H1 (cell line): ENCODE measurements at regions not wholly inside any gene's neighbourhood (a gene's known extent, or its start where the extent isn't known, plus 50 kb on each side); places are given as distances from the start of the nearest gene placed in this dataset.

ENCODE experiments used
- CTCF ChIA-PET: fragments of 300-600 bp; sonication (Branson Sonifier 250); formaldehyde crosslinking; loops from one replicate; lab custom pipeline; 2021; ENCODE audit not compliant: partially characterized antibody; lab: Charles Lee
- POLR2A ChIA-PET: fragments of 300-600 bp; sonication (Branson Sonifier 250); formaldehyde crosslinking; loops from one replicate; lab custom pipeline; 2021; ENCODE audit warnings: inconsistent platforms; ENCODE audit not compliant: partially characterized antibody; lab: Charles Lee
- DNase-seq, 2 experiments: peaks; one replicate each; pipeline versions ENCODE4 v3.0.0 to v3.0.0-alpha.2; 2010 to 2022; ENCODE audit warnings: low spot score in 2 of 2, low read depth in 1 of 2, mixed read lengths in 1 of 2
- FAIRE-seq: peaks from 2 replicates; lab custom pipeline; 2011; peaks lifted over from hg19 to GRCh38; lab: Jason Lieb, UNC
- H2AFZ ChIP-seq: 2 replicates; pipeline ENCODE4 v1.8.1; 2012; ENCODE audit warnings: low read length, inconsistent platforms
- H2AK5ac ChIP-seq: 2 replicates; pipeline ENCODE4 v1.6.1; 2013; ENCODE audit warnings: low read depth, low read length
- H2BK120ac ChIP-seq: replicated peaks from 2 replicates; pipeline ENCODE3; 2013; ENCODE audit warnings: low read depth, low read length, inconsistent platforms
- H2BK12ac ChIP-seq: 2 replicates; pipeline ENCODE4 v1.6.1; 2013; ENCODE audit warnings: low read depth, low read length
- H2BK15ac ChIP-seq: 2 replicates; pipeline ENCODE4 v1.6.1; 2013; ENCODE audit warnings: low read length
- H2BK20ac ChIP-seq: 2 replicates; pipeline ENCODE4 v1.6.1; 2013; ENCODE audit warnings: low read length
- H2BK5ac ChIP-seq: 2 replicates; pipeline ENCODE4 v1.6.1; 2013; ENCODE audit warnings: low read depth, low read length
- H3K14ac ChIP-seq: 2 replicates; pipeline ENCODE4 v1.6.1; 2013; ENCODE audit warnings: inconsistent platforms; ENCODE audit not compliant: insufficient read length
- H3K18ac ChIP-seq: 2 replicates; pipeline ENCODE4 v1.6.1; 2013; ENCODE audit warnings: low read length; ENCODE audit errors: extremely low read depth
- H3K23ac ChIP-seq: 2 replicates; pipeline ENCODE4 v1.6.1; 2013; ENCODE audit warnings: inconsistent platforms; ENCODE audit not compliant: insufficient read length
- H3K23me2 ChIP-seq: 2 replicates; pipeline ENCODE4 v1.6.1; 2013; ENCODE audit warnings: low read depth, low read length
- H3K27ac ChIP-seq: 2 replicates; pipeline ENCODE4 v1.6.1; 2011; ENCODE audit warnings: low read depth, low read length, inconsistent platforms
- H3K27me3 ChIP-seq, 4 experiments: replicated peaks in 1 of 4; 1 replicate in 1 of 4; 2 replicates in 3 of 4; pipeline versions ENCODE4 v1.6.1 to v1.8.1; 2011 to 2013; ENCODE audit warnings: low read length in 3 of 4, mild to moderate bottlenecking in 3 of 4, inconsistent platforms in 2 of 4, mixed read lengths in 2 of 4, moderate library complexity in 1 of 4; ENCODE audit not compliant: control insufficient read depth in 3 of 4, insufficient read depth in 3 of 4; ENCODE audit errors: extremely low read depth in 1 of 4
- H3K36me3 ChIP-seq, 4 experiments: 2 replicates each; pipeline versions ENCODE4 v1.6.1 to v1.8.1; 2011 to 2013; ENCODE audit warnings: mild to moderate bottlenecking in 4 of 4, low read length in 3 of 4, moderate library complexity in 2 of 4, control low read depth in 1 of 4, inconsistent platforms in 1 of 4; ENCODE audit not compliant: insufficient read depth in 4 of 4, control insufficient read depth in 2 of 4
- H3K4ac ChIP-seq: replicated peaks from 2 replicates; pipeline ENCODE3; 2013; ENCODE audit warnings: low read length, low read depth, mixed read lengths, inconsistent platforms; ENCODE audit not compliant: insufficient read length
- H3K4me1 ChIP-seq, 4 experiments: replicated peaks in 1 of 4; 1 replicate in 1 of 4; 2 replicates in 3 of 4; pipeline versions ENCODE4 v1.6.1 to v1.8.1; 2011 to 2013; ENCODE audit warnings: low read length in 3 of 4, inconsistent platforms in 2 of 4, mixed read lengths in 1 of 4; ENCODE audit not compliant: insufficient read depth in 4 of 4, control insufficient read depth in 3 of 4
- H3K4me2 ChIP-seq, 2 experiments: 2 replicates each; pipeline versions ENCODE4 v1.6.1 to v1.8.1; 2011 to 2013; ENCODE audit warnings: low read depth in 2 of 2, low read length in 2 of 2, control low read depth in 1 of 2, inconsistent platforms in 1 of 2, mild to moderate bottlenecking in 1 of 2; ENCODE audit not compliant: insufficient read depth in 1 of 2
- H3K4me3 ChIP-seq, 4 experiments: fragments of 200-600, 300-600 bp in 1 of 4; sonication (generic), shearing (Covaris generic), sonication (Bioruptor Twin) in 1 of 4; 2 replicates each; pipeline versions ENCODE4 v1.5.1 to v1.8.1; 2011 to 2016; ENCODE audit warnings: low read length in 4 of 4, low read depth in 3 of 4, control low read depth in 2 of 4, inconsistent platforms in 2 of 4, mild to moderate bottlenecking in 2 of 4, mixed read lengths in 1 of 4, moderate library complexity in 1 of 4; ENCODE audit not compliant: insufficient read depth in 2 of 4; ENCODE audit errors: extremely low read depth in 1 of 4
- H3K56ac ChIP-seq: replicated peaks from 2 replicates; pipeline ENCODE3; 2013; ENCODE audit warnings: low read depth, mild to moderate bottlenecking, mixed read lengths, low read length, inconsistent platforms; ENCODE audit not compliant: insufficient read length
- H3K79me1 ChIP-seq: 2 replicates; pipeline ENCODE4 v1.6.1; 2013; ENCODE audit warnings: low read depth, low read length, control low read depth
- H3K79me2 ChIP-seq, 2 experiments: 2 replicates each; pipeline versions ENCODE4 v1.6.1 to v1.8.1; 2012 to 2013; ENCODE audit warnings: low read length in 2 of 2, mild to moderate bottlenecking in 2 of 2, inconsistent platforms in 1 of 2; ENCODE audit not compliant: insufficient read depth in 2 of 2, control insufficient read depth in 1 of 2
- H3K9ac ChIP-seq, 4 experiments: replicated peaks in 1 of 4; 1 replicate in 1 of 4; 2 replicates in 3 of 4; pipeline versions ENCODE4 v1.6.1 to v1.8.1; 2011 to 2013; ENCODE audit warnings: low read depth in 3 of 4, low read length in 3 of 4, control low read depth in 2 of 4, mild to moderate bottlenecking in 2 of 4, moderate library complexity in 2 of 4, inconsistent platforms in 1 of 4; ENCODE audit errors: extremely low read depth in 1 of 4
- H3K9me3 ChIP-seq, 2 experiments: 2 replicates each; pipeline versions ENCODE4 v1.6.1 to v1.8.1; 2012 to 2013; ENCODE audit warnings: mild to moderate bottlenecking in 2 of 2, moderate library complexity in 2 of 2, control low read depth in 1 of 2, inconsistent platforms in 1 of 2, low read depth in 1 of 2, low read length in 1 of 2, mixed read lengths in 1 of 2; ENCODE audit not compliant: insufficient read depth in 2 of 2
- H4K20me1 ChIP-seq, 2 experiments: replicated peaks in 1 of 2; 2 replicates each; pipeline versions ENCODE3 to v1.8.1; 2011 to 2013; ENCODE audit warnings: inconsistent platforms in 2 of 2, low read length in 2 of 2, mild to moderate bottlenecking in 1 of 2; ENCODE audit not compliant: insufficient read depth in 2 of 2, control insufficient read depth in 1 of 2
- H4K5ac ChIP-seq: 2 replicates; pipeline ENCODE4 v1.6.1; 2013; ENCODE audit warnings: low read length, low read depth, mixed read lengths, inconsistent platforms; ENCODE audit not compliant: insufficient read length
- H4K8ac ChIP-seq: 2 replicates; pipeline ENCODE4 v1.8.0; 2013; ENCODE audit warnings: mild to moderate bottlenecking, moderate library complexity, low read length, inconsistent platforms; ENCODE audit not compliant: insufficient read depth; ENCODE audit errors: extremely low read depth
- H4K91ac ChIP-seq: replicated peaks from 2 replicates; pipeline ENCODE3; 2013; ENCODE audit warnings: low read length, mixed read lengths, inconsistent platforms; ENCODE audit not compliant: insufficient read length
- BCL11A ChIP-seq, 2 experiments: IDR thresholded peaks; one replicate each; pipeline ENCODE4 v1.6.1; 2011; ENCODE audit warnings: low read depth in 2 of 2, low read length in 2 of 2, mild to moderate bottlenecking in 2 of 2
- BRCA1 ChIP-seq: IDR thresholded peaks from 2 replicates; pipeline ENCODE4 v1.6.1; 2012; ENCODE audit warnings: low read depth, low read length, improper control_type of control experiment
- CHD1 ChIP-seq: IDR thresholded peaks from 2 replicates; pipeline ENCODE4 v1.6.1; 2012; ENCODE audit warnings: low read depth, low read length, improper control_type of control experiment
- HDAC6 ChIP-seq: IDR thresholded peaks from one replicate; pipeline ENCODE4 v1.7.1; 2012; ENCODE audit warnings: low read depth, mild to moderate bottlenecking, inconsistent platforms, low read length, moderate library complexity
- NANOG ChIP-seq: IDR thresholded peaks from 2 replicates; pipeline ENCODE4 v1.6.1; 2011; ENCODE audit warnings: low read length, low read depth, mild to moderate bottlenecking, inconsistent platforms; ENCODE audit not compliant: insufficient read depth, poor library complexity, severe bottlenecking
- RFX5 ChIP-seq: IDR thresholded peaks from 2 replicates; pipeline ENCODE4 v1.6.1; 2011; ENCODE audit warnings: low read depth, low read length, improper control_type of control experiment, borderline replicate concordance
- TBP ChIP-seq: IDR thresholded peaks from 2 replicates; pipeline ENCODE4 v1.6.1; 2011; ENCODE audit warnings: low read depth, low read length, improper control_type of control experiment
- WGBS, 2 experiments: shearing (Covaris generic) in 1 of 2; methylation state at CpG; one replicate each; pipeline versions ENCODE4 v1.1.6 to v1.1.7; 2013 to 2015; ENCODE audit warnings: low lambda C conversion rate in 2 of 2, mixed read lengths in 2 of 2, inconsistent platforms in 1 of 2, low coverage in 1 of 2, missing lambda C conversion rate in 1 of 2; ENCODE audit not compliant: insufficient replicate concordance in 2 of 2, insufficient coverage in 1 of 2, insufficient read length in 1 of 2; ENCODE audit errors: extremely low coverage in 1 of 2, missing lambda C conversion rate in 1 of 2; 5-methylcytosine and 5-hydroxymethylcytosine counted together
- TF ChIP-seq, protein P1 (sequence below): IDR thresholded peaks from 2 replicates; pipeline ENCODE4 v1.6.1; 2011; ENCODE audit warnings: low read length, improper control_type of control experiment

DNA sequence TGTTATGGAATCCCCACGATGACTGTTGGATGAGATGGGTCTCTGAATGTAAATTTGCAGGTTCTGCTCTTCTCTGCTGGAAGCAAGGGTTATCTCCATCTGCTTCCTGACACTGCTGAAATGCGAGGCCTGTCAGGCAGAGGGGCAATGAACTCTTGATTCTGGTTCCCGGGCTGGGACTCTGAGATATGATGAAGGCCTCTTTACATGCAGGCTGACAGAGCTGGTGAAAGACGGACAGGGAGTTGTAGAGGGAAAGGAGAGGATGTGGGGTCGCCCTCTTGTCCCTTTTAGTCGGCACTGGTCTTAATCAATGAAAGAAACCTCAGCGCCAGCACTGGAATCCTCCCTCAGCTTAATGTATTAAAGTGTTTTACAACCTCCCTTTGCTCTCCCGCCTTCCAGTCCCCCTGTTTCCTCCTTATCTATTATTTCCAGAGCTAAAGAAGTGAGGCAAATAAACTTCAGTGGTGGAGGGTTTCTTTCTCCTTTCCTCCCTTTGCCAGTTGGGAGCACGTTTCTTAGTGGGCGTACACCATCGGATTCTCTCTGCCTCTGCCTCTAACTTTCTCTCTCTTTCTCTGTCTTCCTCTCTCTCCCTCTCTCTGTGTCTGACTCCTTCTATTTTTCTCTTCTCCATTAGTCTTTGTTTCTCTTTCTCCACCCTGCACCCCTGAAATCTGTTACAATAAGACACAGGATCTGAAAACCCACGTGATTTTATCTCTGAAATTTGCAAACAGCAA lies 145.6 kb downstream of the BAMBI start:
- H2AK5ac ChIP-seq = no peak overlapping the region
- H3K14ac ChIP-seq = no peak overlapping the region
- no peaks in the 10 kb centered on the region for H3K79me1 ChIP-seq
- no peak overlapping the region for H2BK12ac ChIP-seq
- no peaks in the 10 kb centered on the region for H3K27me3 ChIP-seq
- peaks cover 0 to 4% (median 0%) of the 10 kb centered on the region in 4 experiments; a peak in 3 of 7 replicates for H3K4me1 ChIP-seq
- H3K36me3 ChIP-seq = no peaks in the 10 kb centered on the region
- ChIA-PET POLR2A (no interaction called here), CTCF (interaction anchor here (0.9 to 1.0 kb wide), 2 partner anchors 10 to 482 kb away, joined by 4 read pairs; no protein-coding TSS in a partner anchor)
- H3K4ac ChIP-seq = no peak overlapping the region
- H2BK20ac ChIP-seq = no peak overlapping the region
- H3K9ac ChIP-seq = no peak overlapping the region
- 87% methylated on average over 12 of the region's 12 CpGs; no CpG with 5 or more reads in 1 of the 2 experiments for WGBS, 2 experiments
- H2AFZ ChIP-seq = peak overlapping the region; percentile 90
- no peak overlapping the region for H3K23ac ChIP-seq
- H4K20me1 ChIP-seq = no peaks in the 10 kb centered on the region
- H3K79me2 ChIP-seq = no peaks in the 10 kb centered on the region
- H3K18ac ChIP-seq = no peak overlapping the region
- no peak overlapping the region for H4K91ac ChIP-seq
- H3K56ac ChIP-seq = no peak overlapping the region
- no peak overlapping the region for H3K4me2 ChIP-seq
- H2BK120ac ChIP-seq = no peak overlapping the region
- no peak overlapping the region for H3K27ac ChIP-seq
- no peak for DNase-seq
- no peak overlapping the region for H3K4me3 ChIP-seq
- no peak overlapping the region for H2BK15ac ChIP-seq
- no peak for FAIRE-seq
- H2BK5ac ChIP-seq = no peak overlapping the region
- 0 out of 2 replicates have a peak, but pooled peaks cover 2% of the 10 kb centered on the region for H3K23me2 ChIP-seq
- H4K8ac ChIP-seq = no peak overlapping the region
- no peaks in the 10 kb centered on the region for H3K9me3 ChIP-seq
- H4K5ac ChIP-seq = no peak overlapping the region
- TF ChIP-seq HDAC6 (no peak), CHD1 (no peak), BCL11A (IDR thresholded peaks at IDR 0.05; ENCODE audit: low read depth in 2 of 2, low read length in 2 of 2) (no peak), TBP (no peak), BRCA1 (no peak), NANOG (no peak), RFX5 (no peak)
- TF ChIP-seq, protein P1, sequence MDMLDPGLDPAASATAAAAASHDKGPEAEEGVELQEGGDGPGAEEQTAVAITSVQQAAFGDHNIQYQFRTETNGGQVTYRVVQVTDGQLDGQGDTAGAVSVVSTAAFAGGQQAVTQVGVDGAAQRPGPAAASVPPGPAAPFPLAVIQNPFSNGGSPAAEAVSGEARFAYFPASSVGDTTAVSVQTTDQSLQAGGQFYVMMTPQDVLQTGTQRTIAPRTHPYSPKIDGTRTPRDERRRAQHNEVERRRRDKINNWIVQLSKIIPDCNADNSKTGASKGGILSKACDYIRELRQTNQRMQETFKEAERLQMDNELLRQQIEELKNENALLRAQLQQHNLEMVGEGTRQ = no peak
